GM21825 (cell line): ENCODE measurements at regions not wholly inside any gene's neighbourhood (a gene's known extent, or its start where the extent isn't known, plus 50 kb on each side); places are given as distances from the start of the nearest gene placed in this dataset.

Source experiments
- ATAC-seq: cut with Tn5 transposase; IDR thresholded peaks from one replicate; pipeline ENCODE4 v1.9.1; 2021; ENCODE audit warnings: mild to moderate bottlenecking, moderate library complexity; ENCODE audit not compliant: unreplicated experiment

- ATAC-seq, result peak; percentile 75
Observed at GRCh38 chr3:154018100-154018696, 103.0 kb upstream of the ARHGEF26 start.

GRCh38 chr3:154022606-154023005, 98.6 kb upstream of the ARHGEF26 start:
- no peak for ATAC-seq

DNA sequence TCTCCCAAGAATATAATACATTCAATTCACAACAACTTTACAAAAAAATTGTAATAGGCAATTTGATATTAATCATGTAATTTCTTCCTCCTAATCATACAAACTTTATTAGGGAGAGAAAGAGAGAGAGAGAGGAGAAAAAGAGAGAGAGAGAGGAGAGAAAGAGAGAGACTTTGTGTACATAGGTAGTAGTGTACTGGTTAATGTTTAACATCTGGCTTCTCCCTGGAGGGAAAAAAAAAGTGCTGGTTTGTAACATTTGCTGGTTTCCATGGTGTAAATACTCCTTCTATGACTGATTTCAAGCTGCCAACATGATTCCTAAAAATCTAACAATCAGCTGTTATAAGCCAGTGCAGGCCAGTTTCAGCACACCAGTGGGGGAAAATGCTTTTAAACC, 98.0 kb upstream of the ARHGEF26 start:
- ATAC-seq, result no peak

DNA sequence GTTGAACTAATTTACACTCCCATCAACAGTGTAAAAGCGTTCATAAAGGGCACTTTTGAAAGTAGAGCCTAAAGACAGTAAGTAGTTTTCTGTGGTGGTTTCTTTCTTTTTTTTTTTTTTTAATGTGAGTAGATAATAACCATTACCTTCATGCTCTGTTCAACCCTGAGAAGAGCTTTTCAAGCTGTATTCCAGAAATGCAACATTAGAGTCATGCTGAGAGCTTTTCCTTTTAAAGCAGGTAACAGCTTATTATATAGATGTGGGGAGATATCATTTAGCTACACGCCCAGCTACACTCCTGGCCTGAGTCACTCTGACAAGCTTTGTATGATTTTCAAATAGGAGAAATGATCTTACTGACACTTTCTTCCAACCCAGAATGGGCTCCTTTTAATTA, 96.2 kb upstream of the ARHGEF26 start:
- ATAC-seq, result no peak

DNA sequence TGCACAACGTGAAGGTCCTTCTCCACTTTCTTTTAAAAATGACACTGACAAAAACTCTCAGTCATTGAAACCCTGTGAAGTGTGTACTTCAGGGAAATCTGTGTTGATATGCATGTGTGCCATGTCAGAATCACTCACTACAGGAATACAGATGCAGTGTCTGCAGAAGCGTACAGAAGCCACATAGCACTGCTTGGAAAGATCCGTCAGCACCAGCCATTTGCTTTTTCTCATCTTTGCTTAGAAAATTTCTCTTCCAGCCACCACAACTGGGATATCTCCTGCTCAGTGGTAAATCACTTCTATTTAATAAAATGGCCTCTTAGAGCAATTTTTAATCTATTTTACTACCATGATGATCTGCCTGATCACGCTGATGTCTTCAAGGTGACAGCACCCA, 91.3 kb upstream of the ARHGEF26 start:
- no peak for ATAC-seq

GRCh38 chr3:154034797-154035330, 86.3 kb upstream of the ARHGEF26 start:
- ATAC-seq, result no peak

GRCh38 chr3:154040283-154040682, 80.9 kb upstream of the ARHGEF26 start:
- no peak for ATAC-seq

GRCh38 chr3:154044671-154045070, 76.5 kb upstream of the ARHGEF26 start:
- ATAC-seq, result no peak

DNA sequence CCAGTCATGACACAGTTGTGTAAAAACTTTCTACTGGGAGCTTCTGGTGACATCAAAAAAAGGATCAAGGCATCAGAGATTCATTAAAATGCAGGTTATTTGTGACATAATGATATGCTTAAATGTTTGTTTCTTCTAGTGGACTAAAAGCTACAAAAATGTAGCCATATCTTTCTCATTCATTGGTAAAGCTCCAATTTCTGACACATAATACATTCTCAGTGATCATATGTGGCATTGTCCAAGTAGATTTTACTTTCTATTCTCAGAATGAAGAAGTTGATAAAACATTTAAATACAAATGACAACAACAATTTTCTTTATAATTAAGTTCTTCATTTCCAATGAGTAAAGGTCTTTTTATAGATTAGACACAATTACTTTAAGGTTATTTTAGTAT, 71.0 kb upstream of the ARHGEF26 start:
- ATAC-seq, result no peak

- ATAC-seq, result no peak
Observed at GRCh38 chr3:154050766-154051165, 70.4 kb upstream of the ARHGEF26 start.

GRCh38 chr3:154059833-154060232, 61.4 kb upstream of the ARHGEF26 start:
- ATAC-seq, result no peak

- ATAC-seq, result no peak
Observed at GRCh38 chr3:154060238-154061000, 60.8 kb upstream of the ARHGEF26 start.

DNA sequence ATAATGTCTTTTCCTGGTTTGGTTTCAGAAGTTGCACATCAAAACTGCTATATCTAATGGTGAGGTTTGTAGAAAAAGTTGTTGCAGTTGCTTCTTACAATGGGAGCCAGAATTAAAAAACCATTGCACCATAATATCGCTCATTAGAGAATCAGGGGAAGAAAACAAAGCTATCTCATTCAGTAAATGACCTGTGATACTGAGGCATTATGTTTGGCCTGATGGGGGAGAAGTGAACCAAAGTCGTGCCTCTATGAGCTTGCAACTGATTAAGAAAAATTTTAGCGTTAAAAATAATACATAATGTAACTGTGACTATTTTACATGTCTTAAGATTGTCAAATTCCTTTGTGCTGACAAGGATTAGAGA, 60.2 kb upstream of the ARHGEF26 start:
- ATAC-seq, result no peak

DNA sequence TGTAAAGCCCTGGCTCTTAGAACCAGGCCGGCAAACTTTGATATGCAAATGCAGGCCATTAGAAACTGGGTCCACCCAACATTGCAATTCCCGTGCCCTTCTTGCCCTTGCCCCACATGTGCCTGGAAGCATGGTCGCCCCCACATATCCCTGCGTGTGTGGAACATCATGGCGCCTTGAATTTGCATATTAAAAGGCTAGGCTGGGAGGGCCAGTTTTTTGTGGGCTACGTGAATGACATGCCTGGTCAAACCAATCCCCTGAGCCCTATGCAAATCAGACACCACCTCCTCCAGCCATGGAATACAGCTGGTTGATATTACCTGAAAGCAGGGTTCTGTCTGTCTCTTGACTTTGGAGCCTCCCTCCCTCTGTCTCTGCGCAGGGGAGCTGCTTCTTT, 58.7 kb upstream of the ARHGEF26 start:
- ATAC-seq, result no peak

DNA sequence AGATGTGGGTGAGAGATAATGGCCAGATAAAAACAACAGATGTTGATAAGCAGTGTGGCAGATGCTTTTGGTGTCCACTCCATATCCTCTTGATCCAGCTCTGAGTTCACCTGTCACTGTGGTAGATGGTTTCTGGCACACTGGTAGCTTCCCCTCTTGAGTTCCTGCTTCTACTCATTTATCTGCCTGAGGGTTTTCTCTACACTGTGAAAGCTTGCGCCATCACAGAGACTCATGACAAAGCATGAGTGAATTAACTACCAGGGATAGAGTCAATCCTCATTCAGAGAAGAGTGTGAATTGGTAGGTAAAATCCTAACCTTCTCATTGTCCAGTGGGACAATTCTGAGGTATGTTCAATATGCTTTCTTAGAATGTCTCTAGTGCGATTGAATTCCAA, 50.0 kb upstream of the ARHGEF26 start:
- ATAC-seq, result no peak
